NOMO-1 treated with dmso at 0.1 percent for 144 hours (cell line): ENCODE measurements at regions not wholly inside any gene's neighbourhood (a gene's known extent, or its start where the extent isn't known, plus 50 kb on each side); places are given as distances from the start of the nearest gene placed in this dataset.

Source experiments
- DNase-seq: peaks from one replicate; lab custom pipeline; 2025; ENCODE audit not compliant: unreplicated experiment; lab: John Stamatoyannopoulos, UW

GRCh38 chr5:2505217-2505616 lies 246.3 kb downstream of the IRX2 start:
- DNase-seq: no peak

- no peak for DNase-seq
Measured at GRCh38 chr5:2502970-2503594, 248.4 kb downstream of the IRX2 start.

GRCh38 chr5:2499917-2500316 lies 251.6 kb downstream of the IRX2 start:
- DNase-seq: no peak

GRCh38 chr5:2496891-2497290 lies 254.6 kb downstream of the IRX2 start:
- DNase-seq: no peak

- DNase-seq: no peak
Measured at GRCh38 chr5:2496126-2496525, 255.4 kb downstream of the IRX2 start.

GRCh38 chr5:2493356-2493755 lies 258.1 kb downstream of the IRX2 start:
- DNase-seq: no peak

GRCh38 chr5:2492476-2492875 lies 259.0 kb downstream of the IRX2 start:
- DNase-seq: no peak

GRCh38 chr5:2491846-2492245 lies 259.6 kb downstream of the IRX2 start:
- no peak for DNase-seq

GRCh38 chr5:2489306-2489705 lies 262.2 kb downstream of the IRX2 start:
- no peak for DNase-seq

GRCh38 chr5:2488593-2488992 lies 262.9 kb downstream of the IRX2 start:
- DNase-seq: no peak

- no peak for DNase-seq
Measured at GRCh38 chr5:2487152-2487763, 264.2 kb downstream of the IRX2 start.

GRCh38 chr5:2486373-2486772 lies 265.1 kb downstream of the IRX2 start:
- no peak for DNase-seq

- no peak for DNase-seq
Measured at GRCh38 chr5:2482778-2483177, 268.7 kb downstream of the IRX2 start.

- DNase-seq: no peak
Measured at GRCh38 chr5:2480871-2481270, 270.6 kb downstream of the IRX2 start.

GRCh38 chr5:2475902-2476301 lies 275.6 kb downstream of the IRX2 start:
- no peak for DNase-seq

- no peak for DNase-seq
Measured at GRCh38 chr5:2472670-2473069, 278.8 kb downstream of the IRX2 start.

GRCh38 chr5:2471152-2471879 lies 280.2 kb downstream of the IRX2 start:
- DNase-seq: no peak

GRCh38 chr5:2466966-2467365 lies 284.5 kb downstream of the IRX2 start:
- no peak for DNase-seq

GRCh38 chr5:2465383-2465782 lies 286.1 kb downstream of the IRX2 start:
- DNase-seq: no peak

- DNase-seq: no peak
Measured at GRCh38 chr5:2464141-2464540, 287.3 kb downstream of the IRX2 start.

GRCh38 chr5:2461701-2462691 lies 289.5 kb downstream of the IRX2 start:
- no peak for DNase-seq
